H1 (cell line): ENCODE measurements at regions not wholly inside any gene's neighbourhood (a gene's known extent, or its start where the extent isn't known, plus 50 kb on each side); places are given as distances from the start of the nearest gene placed in this dataset.

Experiments used
- ASH2L ChIP-seq: fragments of 200-600, 300-600 bp; sonication (generic); IDR thresholded peaks from one replicate; pipeline ENCODE4 v1.7.1; 2017; ENCODE audit warnings: low read length
- BACH1 ChIP-seq: IDR thresholded peaks from 2 replicates; pipeline ENCODE4 v1.6.1; 2012; ENCODE audit warnings: low read length, improper control_type of control experiment
- EP300 ChIP-seq, 2 experiments: IDR thresholded peaks; 1 replicate in 1 of 2; 2 replicates in 1 of 2; pipeline ENCODE4 v1.6.1; 2011 to 2012; ENCODE audit warnings: low read depth in 2 of 2, low read length in 2 of 2, mild to moderate bottlenecking in 2 of 2, borderline replicate concordance in 1 of 2, inconsistent platforms in 1 of 2, moderate library complexity in 1 of 2
- FOSL1 ChIP-seq: IDR thresholded peaks from 2 replicates; pipeline ENCODE4 v1.6.1; 2011; ENCODE audit warnings: mild to moderate bottlenecking, low read depth, low read length, moderate library complexity; ENCODE audit not compliant: insufficient read depth
- SIN3A ChIP-seq, 2 experiments: IDR thresholded peaks in 1 of 2; conservative IDR thresholded peaks in 1 of 2; 2 replicates each; pipeline ENCODE4 v1.6.1; 2011 to 2012; ENCODE audit warnings: low read length in 2 of 2, improper control_type of control experiment in 1 of 2, low read depth in 1 of 2, mild to moderate bottlenecking in 1 of 2
- SUZ12 ChIP-seq: fragments of 200-600 bp; sonication (generic); IDR thresholded peaks from 2 replicates; pipeline ENCODE4 v1.6.1; 2012; ENCODE audit warnings: mild to moderate bottlenecking, inconsistent platforms, low read length, moderate library complexity, mixed read lengths
- TF ChIP-seq, protein P1 (sequence below): fragments of 300-600 bp; sonication (generic); IDR thresholded peaks from 2 replicates; pipeline ENCODE4 v1.7.1; 2012; ENCODE audit warnings: low read length, moderate library complexity, mild to moderate bottlenecking, inconsistent platforms; ENCODE audit not compliant: insufficient replicate concordance

DNA sequence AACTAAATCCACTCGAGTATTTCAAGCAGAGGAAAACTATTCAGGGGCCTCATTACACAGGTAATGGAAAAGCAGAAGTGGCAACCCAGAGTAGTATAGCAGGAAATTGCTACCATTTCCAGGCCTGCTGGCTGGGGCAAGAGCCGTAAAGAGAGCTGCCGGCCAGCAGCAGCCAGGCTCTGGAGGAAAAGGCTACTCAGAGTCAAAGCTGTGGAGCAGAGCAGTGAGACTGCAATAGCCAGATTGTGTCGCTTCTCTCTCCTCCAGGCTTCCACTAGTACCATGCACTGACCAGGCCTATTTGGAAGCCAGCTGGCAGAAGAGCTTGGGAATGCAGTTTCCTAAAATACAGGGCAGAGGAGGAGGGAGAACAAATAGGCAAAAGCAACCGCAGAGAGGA, 155.5 kb downstream of the OMA1 start (continued):
- TF ChIP-seq, protein P1, sequence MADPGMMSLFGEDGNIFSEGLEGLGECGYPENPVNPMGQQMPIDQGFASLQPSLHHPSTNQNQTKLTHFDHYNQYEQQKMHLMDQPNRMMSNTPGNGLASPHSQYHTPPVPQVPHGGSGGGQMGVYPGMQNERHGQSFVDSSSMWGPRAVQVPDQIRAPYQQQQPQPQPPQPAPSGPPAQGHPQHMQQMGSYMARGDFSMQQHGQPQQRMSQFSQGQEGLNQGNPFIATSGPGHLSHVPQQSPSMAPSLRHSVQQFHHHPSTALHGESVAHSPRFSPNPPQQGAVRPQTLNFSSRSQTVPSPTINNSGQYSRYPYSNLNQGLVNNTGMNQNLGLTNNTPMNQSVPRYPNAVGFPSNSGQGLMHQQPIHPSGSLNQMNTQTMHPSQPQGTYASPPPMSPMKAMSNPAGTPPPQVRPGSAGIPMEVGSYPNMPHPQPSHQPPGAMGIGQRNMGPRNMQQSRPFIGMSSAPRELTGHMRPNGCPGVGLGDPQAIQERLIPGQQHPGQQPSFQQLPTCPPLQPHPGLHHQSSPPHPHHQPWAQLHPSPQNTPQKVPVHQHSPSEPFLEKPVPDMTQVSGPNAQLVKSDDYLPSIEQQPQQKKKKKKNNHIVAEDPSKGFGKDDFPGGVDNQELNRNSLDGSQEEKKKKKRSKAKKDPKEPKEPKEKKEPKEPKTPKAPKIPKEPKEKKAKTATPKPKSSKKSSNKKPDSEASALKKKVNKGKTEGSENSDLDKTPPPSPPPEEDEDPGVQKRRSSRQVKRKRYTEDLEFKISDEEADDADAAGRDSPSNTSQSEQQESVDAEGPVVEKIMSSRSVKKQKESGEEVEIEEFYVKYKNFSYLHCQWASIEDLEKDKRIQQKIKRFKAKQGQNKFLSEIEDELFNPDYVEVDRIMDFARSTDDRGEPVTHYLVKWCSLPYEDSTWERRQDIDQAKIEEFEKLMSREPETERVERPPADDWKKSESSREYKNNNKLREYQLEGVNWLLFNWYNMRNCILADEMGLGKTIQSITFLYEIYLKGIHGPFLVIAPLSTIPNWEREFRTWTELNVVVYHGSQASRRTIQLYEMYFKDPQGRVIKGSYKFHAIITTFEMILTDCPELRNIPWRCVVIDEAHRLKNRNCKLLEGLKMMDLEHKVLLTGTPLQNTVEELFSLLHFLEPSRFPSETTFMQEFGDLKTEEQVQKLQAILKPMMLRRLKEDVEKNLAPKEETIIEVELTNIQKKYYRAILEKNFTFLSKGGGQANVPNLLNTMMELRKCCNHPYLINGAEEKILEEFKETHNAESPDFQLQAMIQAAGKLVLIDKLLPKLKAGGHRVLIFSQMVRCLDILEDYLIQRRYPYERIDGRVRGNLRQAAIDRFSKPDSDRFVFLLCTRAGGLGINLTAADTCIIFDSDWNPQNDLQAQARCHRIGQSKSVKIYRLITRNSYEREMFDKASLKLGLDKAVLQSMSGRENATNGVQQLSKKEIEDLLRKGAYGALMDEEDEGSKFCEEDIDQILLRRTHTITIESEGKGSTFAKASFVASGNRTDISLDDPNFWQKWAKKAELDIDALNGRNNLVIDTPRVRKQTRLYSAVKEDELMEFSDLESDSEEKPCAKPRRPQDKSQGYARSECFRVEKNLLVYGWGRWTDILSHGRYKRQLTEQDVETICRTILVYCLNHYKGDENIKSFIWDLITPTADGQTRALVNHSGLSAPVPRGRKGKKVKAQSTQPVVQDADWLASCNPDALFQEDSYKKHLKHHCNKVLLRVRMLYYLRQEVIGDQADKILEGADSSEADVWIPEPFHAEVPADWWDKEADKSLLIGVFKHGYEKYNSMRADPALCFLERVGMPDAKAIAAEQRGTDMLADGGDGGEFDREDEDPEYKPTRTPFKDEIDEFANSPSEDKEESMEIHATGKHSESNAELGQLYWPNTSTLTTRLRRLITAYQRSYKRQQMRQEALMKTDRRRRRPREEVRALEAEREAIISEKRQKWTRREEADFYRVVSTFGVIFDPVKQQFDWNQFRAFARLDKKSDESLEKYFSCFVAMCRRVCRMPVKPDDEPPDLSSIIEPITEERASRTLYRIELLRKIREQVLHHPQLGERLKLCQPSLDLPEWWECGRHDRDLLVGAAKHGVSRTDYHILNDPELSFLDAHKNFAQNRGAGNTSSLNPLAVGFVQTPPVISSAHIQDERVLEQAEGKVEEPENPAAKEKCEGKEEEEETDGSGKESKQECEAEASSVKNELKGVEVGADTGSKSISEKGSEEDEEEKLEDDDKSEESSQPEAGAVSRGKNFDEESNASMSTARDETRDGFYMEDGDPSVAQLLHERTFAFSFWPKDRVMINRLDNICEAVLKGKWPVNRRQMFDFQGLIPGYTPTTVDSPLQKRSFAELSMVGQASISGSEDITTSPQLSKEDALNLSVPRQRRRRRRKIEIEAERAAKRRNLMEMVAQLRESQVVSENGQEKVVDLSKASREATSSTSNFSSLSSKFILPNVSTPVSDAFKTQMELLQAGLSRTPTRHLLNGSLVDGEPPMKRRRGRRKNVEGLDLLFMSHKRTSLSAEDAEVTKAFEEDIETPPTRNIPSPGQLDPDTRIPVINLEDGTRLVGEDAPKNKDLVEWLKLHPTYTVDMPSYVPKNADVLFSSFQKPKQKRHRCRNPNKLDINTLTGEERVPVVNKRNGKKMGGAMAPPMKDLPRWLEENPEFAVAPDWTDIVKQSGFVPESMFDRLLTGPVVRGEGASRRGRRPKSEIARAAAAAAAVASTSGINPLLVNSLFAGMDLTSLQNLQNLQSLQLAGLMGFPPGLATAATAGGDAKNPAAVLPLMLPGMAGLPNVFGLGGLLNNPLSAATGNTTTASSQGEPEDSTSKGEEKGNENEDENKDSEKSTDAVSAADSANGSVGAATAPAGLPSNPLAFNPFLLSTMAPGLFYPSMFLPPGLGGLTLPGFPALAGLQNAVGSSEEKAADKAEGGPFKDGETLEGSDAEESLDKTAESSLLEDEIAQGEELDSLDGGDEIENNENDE, result no peak
- TF ChIP-seq ASH2L, result no peak
- TF ChIP-seq FOSL1, result no peak
- no peak for TF ChIP-seq EP300 (IDR thresholded peaks at IDR 0.05; ENCODE audit: borderline replicate concordance in 1 of 2, low read depth in 2 of 2, low read length in 2 of 2)
- TF ChIP-seq SUZ12, result no peak
- TF ChIP-seq SIN3A (conservative IDR thresholded peaks at IDR 0.05 in 1 of 2, IDR thresholded peaks at IDR 0.05 in 1 of 2; ENCODE audit: low read depth in 1 of 2, low read length in 2 of 2), result no peak
- TF ChIP-seq BACH1, result no peak
